GM12891 (cell line): ENCODE measurements at regions not wholly inside any gene's neighbourhood (a gene's known extent, or its start where the extent isn't known, plus 50 kb on each side); places are given as distances from the start of the nearest gene placed in this dataset.

Experiments used
- POLR2A ChIP-seq: IDR thresholded peaks from 2 replicates; pipeline ENCODE4 v1.6.1; 2011; ENCODE audit warnings: low read depth, low read length, control low read depth
- POLR2AphosphoS5 ChIP-seq: IDR thresholded peaks from 2 replicates; pipeline ENCODE4 v1.6.1; 2011; ENCODE audit warnings: low read depth, low read length, control low read depth
- POU2F2 ChIP-seq: IDR thresholded peaks from 2 replicates; pipeline ENCODE4 v1.6.1; 2011; ENCODE audit warnings: low read depth, mild to moderate bottlenecking, control low read depth, low read length, moderate library complexity
- SPI1 ChIP-seq: IDR thresholded peaks from 2 replicates; pipeline ENCODE4 v1.6.1; 2011; ENCODE audit warnings: low read depth, low read length, control low read depth
- TAF1 ChIP-seq: IDR thresholded peaks from 2 replicates; pipeline ENCODE4 v1.6.1; 2011; ENCODE audit warnings: low read depth, low read length, control low read depth

DNA sequence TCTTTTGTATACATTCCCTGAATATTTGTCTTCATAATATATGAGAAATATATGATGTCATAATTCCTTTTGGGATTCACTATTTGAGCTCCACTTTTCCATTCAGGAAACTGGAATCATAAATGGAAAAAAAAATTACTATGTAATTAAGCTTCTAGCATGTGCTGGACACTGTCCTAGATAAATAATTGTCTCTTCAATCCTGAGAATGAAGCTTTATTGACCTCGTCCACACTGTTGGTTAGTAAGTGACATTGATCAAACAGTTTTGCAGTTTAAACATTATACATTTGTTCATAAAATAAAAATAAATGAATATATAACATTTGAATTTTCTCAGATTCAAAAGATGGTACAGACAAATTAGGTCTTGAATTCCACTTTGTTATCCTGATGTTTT lies 1691.2 kb downstream of the LRRC4C start:
- TF ChIP-seq POLR2A (no peak), POLR2AphosphoS5 (no peak), TAF1 (no peak), SPI1 (no peak), POU2F2 (no peak)
